BE2C (cell line): ENCODE measurements at regions not wholly inside any gene's neighbourhood (a gene's known extent, or its start where the extent isn't known, plus 50 kb on each side); places are given as distances from the start of the nearest gene placed in this dataset.

ENCODE experiments used
- DNase-seq: peaks from one replicate; pipeline ENCODE4 v3.0.0-alpha.2; 2020
- H3K27me3 ChIP-seq: fragments of 250-450 bp; sonication (Bioruptor Pico); 2 replicates; pipeline ENCODE4 v1.5.1; 2020; ENCODE audit warnings: mild to moderate bottlenecking
- H3K36me3 ChIP-seq: fragments of 250-450 bp; sonication (Bioruptor Pico); 2 replicates; pipeline ENCODE4 v1.5.1; 2020; ENCODE audit warnings: mild to moderate bottlenecking
- H3K4me1 ChIP-seq: fragments of 250-450 bp; sonication (Bioruptor Pico); 2 replicates; pipeline ENCODE4 v1.5.1; 2020
- H3K4me3 ChIP-seq: 2 replicates; pipeline ENCODE4 v1.5.1; 2011; ENCODE audit warnings: low read depth, low read length
- H3K9me3 ChIP-seq: fragments of 250-450 bp; sonication (Bioruptor Pico); 2 replicates; pipeline ENCODE4 v1.5.1; 2020
- CTCF ChIP-seq: IDR thresholded peaks from 2 replicates; pipeline ENCODE4 v1.5.1; 2012; ENCODE audit warnings: mild to moderate bottlenecking, low read depth, low read length

GRCh38 chr7:119348491-119348890 is 924.5 kb upstream of the KCND2 start:
- no peak for TF ChIP-seq CTCF
- Histone ChIP-seq H3K9me3 (no peaks in the 10 kb centered on the region), H3K36me3 (no peaks in the 10 kb centered on the region)

GRCh38 chr7:119350334-119350733 is 922.6 kb upstream of the KCND2 start:
- TF ChIP-seq CTCF = no peak

More at GRCh38 chr7:119348491-119348890, 924.5 kb upstream of the KCND2 start:
- no peak overlapping the region for H3K4me3 ChIP-seq
- H3K27me3 ChIP-seq = no peaks in the 10 kb centered on the region
- no peak for DNase-seq
- H3K4me1 ChIP-seq = no peaks in the 10 kb centered on the region

GRCh38 chr7:119351320-119351719 is 921.7 kb upstream of the KCND2 start:
- no peak for DNase-seq
- no peak for TF ChIP-seq CTCF
- H3K36me3 ChIP-seq = no peaks in the 10 kb centered on the region
- H3K4me3 ChIP-seq = no peak overlapping the region
- H3K9me3 ChIP-seq = no peaks in the 10 kb centered on the region
- H3K4me1 ChIP-seq = no peaks in the 10 kb centered on the region
- H3K27me3 ChIP-seq = no peaks in the 10 kb centered on the region

More at GRCh38 chr7:119350334-119350733, 922.6 kb upstream of the KCND2 start:
- Histone ChIP-seq H3K27me3 (no peaks in the 10 kb centered on the region), H3K9me3 (no peaks in the 10 kb centered on the region), H3K4me1 (no peaks in the 10 kb centered on the region), H3K36me3 (no peaks in the 10 kb centered on the region), H3K4me3 (no peak overlapping the region)
- DNase-seq = no peak

GRCh38 chr7:119374436-119374835 is 898.5 kb upstream of the KCND2 start:
- DNase-seq = no peak
- Histone ChIP-seq H3K4me1 (no peaks in the 10 kb centered on the region), H3K36me3 (no peaks in the 10 kb centered on the region), H3K27me3 (no peaks in the 10 kb centered on the region), H3K9me3 (no peaks in the 10 kb centered on the region), H3K4me3 (no peak overlapping the region)
- TF ChIP-seq CTCF = no peak

GRCh38 chr7:119377861-119378260 is 895.1 kb upstream of the KCND2 start:
- Histone ChIP-seq H3K4me1 (no peaks in the 10 kb centered on the region), H3K4me3 (no peak overlapping the region), H3K36me3 (no peaks in the 10 kb centered on the region), H3K9me3 (no peaks in the 10 kb centered on the region), H3K27me3 (no peaks in the 10 kb centered on the region)
- TF ChIP-seq CTCF = no peak
- no peak for DNase-seq

- Histone ChIP-seq H3K36me3 (no peaks in the 10 kb centered on the region), H3K27me3 (no peaks in the 10 kb centered on the region), H3K9me3 (no peaks in the 10 kb centered on the region), H3K4me1 (no peaks in the 10 kb centered on the region), H3K4me3 (no peak overlapping the region)
- no peak for DNase-seq
- TF ChIP-seq CTCF = no peak
Observed at GRCh38 chr7:119382726-119383125, 890.2 kb upstream of the KCND2 start.
